ENCODE measurements at regions not wholly inside any gene's neighbourhood (a gene's known extent, or its start where the extent isn't known, plus 50 kb on each side); places are given as distances from the start of the nearest gene placed in this dataset.
"Not testable (repeated sequence)": the region's sequence is repeated elsewhere in the genome, so short reads cannot be mapped to it uniquely, and the experiment has no call there.

DNA sequence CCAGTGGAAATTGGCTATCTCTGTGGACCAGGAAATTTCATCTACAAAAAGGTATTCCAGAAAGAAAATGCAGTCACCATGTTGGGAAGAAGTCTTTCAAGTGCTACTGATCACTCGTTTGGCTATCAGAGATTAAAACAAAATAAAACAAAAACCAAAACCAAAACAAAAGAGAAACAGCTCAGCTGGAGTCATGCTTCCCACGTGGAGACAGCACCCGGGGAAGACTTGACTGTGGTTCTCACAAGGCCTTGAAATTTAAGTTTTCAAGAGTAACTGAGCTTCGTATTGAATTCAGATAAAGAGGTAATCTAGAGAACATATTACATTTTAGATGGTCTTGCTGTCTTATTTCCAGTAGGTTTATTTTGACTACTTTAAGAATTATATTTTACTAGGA is 2264.5 kb downstream of the ARAP2 start:
- H3K36me3 Mint-ChIP-seq (ENCODE audit: low read depth); H3K9me3 Mint-ChIP-seq; H3K27ac Mint-ChIP-seq; H3K27me3 Mint-ChIP-seq; intact Hi-C loops (cut with micrococcal nuclease); H3K4me3 Mint-ChIP-seq; H3K4me1 Mint-ChIP-seq (ENCODE audit: low read depth): not testable (repeated sequence)

DNA sequence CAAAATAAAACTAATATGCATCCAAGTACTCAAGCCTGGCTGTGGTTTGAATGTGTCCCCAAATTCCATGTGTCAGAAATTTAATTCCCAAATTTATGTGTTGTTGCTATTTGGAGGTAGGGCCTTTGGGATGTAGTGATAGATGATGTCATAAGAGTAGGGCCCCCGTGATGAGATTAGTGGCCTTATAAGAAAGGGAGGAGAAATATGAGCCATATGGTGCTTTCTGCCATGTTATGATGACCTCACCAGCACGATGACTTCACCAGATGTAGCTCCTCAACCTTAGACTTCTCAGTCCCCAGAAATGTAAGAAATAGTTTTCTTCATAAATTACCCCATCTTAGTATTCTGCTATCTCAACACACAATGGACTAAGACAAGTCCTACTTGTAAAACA is 2264.0 kb downstream of the ARAP2 start:
- no peak overlapping the region for H3K27ac Mint-ChIP-seq
- H3K36me3 Mint-ChIP-seq (ENCODE audit: low read depth) = no peaks in the 10 kb centered on the region
- H3K27me3 Mint-ChIP-seq = no peaks in the 10 kb centered on the region
- intact Hi-C loops (cut with micrococcal nuclease) = no loop called here
- H3K9me3 Mint-ChIP-seq = peaks cover 4% of the 10 kb centered on the region
- no peaks in the 10 kb centered on the region for H3K4me1 Mint-ChIP-seq (ENCODE audit: low read depth)
- no peak overlapping the region for H3K4me3 Mint-ChIP-seq

DNA sequence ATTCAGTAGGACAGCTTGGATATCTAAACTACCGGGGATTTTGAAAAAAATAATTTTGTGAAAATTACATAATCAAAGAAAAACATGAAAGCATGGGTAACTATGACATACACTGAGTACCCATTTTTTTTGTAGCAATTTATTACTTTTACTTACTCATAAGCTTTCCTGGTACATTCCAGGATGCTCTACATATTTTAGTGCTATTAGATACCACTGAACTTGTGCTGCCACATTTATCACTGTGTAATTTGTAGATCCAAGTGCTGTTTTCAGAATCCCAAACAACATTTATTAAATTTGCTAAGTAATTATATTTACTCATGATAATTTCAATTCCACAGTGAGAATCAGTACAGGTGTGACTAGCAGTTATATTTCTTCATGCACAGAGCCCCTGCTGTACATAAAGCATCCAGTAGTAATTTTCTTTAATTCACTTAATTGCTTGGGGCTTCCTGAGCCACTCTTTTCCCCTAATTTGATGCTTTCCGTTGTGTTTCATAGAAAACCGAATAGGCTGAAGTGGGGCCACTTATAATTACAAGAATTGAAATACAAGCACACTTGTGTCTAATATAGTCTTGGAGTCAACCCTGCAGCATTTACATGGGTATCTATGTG is 2254.4 kb downstream of the ARAP2 start:
- H3K27me3 Mint-ChIP-seq = no peaks in the 10 kb centered on the region
- no peak overlapping the region for H3K27ac Mint-ChIP-seq
- H3K4me3 Mint-ChIP-seq = no peak overlapping the region
- H3K9me3 Mint-ChIP-seq = no peaks in the 10 kb centered on the region
- no peaks in the 10 kb centered on the region for H3K4me1 Mint-ChIP-seq (ENCODE audit: low read depth)
- intact Hi-C loops (cut with micrococcal nuclease) = no loop called here
- no peaks in the 10 kb centered on the region for H3K36me3 Mint-ChIP-seq (ENCODE audit: low read depth)

DNA sequence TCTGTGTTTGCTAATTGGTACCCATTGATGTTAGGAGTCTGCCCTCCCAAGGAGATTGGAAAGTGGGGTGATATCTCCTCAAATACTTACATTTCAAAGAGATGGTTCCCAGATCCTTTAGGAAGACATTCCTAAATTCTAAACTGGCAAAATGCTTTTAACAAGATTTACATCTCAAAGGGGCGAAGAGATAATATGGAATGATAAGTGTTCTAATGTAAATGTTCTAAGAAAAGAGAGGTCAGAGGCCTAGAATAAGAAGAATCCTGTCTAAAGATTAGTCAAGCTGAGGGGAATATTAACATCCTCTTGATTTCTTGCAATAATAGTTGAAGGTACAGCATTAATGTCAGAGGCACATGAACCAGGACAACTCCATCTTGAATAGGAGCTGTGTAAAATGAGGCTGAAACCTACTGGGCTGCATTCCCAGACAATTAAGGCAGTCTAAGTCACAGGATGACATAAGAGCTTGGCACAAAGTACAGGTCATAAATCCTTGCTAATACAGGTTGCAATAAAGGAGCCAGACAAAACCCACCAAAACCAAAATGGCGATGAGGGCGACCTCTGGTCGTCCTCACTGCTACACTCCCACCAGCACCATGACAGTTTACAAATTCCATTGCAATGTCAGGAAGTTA is 2248.1 kb downstream of the ARAP2 start:
- Mint-ChIP-seq H3K27me3 (no peaks in the 10 kb centered on the region), H3K27ac (no peak overlapping the region), H3K36me3 (ENCODE audit: low read depth) (no peaks in the 10 kb centered on the region), H3K4me3 (no peak overlapping the region), H3K9me3 (peaks cover 16% of the 10 kb centered on the region), H3K4me1 (ENCODE audit: low read depth) (no peaks in the 10 kb centered on the region)
- intact Hi-C loops (cut with micrococcal nuclease) = no loop called here

DNA sequence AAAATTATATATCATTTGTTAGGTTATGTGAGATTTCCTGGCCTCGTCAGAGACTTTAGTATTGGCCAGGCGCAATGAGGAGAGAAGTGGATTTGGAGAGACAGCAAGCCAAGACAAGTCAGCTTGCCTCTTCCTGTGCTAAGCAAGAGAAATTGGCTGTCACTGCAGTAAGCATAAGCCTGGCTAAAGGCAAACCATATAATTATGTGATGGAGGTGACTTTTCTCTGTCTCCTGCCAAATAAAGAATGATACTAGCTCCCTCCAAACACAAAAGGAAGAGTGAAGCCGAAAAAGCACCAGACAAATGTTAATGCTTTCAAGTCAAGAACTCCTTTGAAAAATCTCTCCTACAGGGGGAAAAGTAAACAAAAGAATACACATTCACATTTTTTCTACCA is 2246.0 kb downstream of the ARAP2 start:
- H3K4me1 Mint-ChIP-seq (ENCODE audit: low read depth) = no peaks in the 10 kb centered on the region
- intact Hi-C loops (cut with micrococcal nuclease) = no loop called here
- no peaks in the 10 kb centered on the region for H3K36me3 Mint-ChIP-seq (ENCODE audit: low read depth)

DNA sequence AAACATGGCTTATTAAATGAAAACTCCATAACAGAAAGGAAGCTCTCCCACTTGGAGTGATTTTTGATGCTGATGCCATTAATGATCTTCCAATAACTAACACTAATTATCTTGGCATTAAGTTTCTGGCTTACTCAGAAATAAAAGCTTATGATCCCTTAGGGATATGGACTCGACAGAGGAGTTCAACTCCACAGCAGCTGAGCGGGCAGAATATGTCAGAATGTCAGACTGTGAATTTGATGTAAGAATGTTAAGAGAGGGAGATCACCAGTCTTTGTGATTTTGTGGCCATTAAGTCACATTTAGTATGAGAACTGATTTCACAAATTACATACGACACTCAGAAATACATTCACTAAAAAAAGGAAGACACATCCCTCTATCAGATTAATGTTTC is 2244.0 kb downstream of the ARAP2 start:
- Mint-ChIP-seq H3K27ac (no peak overlapping the region), H3K36me3 (ENCODE audit: low read depth) (no peaks in the 10 kb centered on the region), H3K9me3 (peaks cover 15% of the 10 kb centered on the region), H3K27me3 (no peaks in the 10 kb centered on the region), H3K4me1 (ENCODE audit: low read depth) (no peaks in the 10 kb centered on the region), H3K4me3 (no peak overlapping the region)
- intact Hi-C loops (cut with micrococcal nuclease) = no loop called here

More for the DNA sequence above, 2246.0 kb downstream of the ARAP2 start:
- Mint-ChIP-seq H3K27ac (no peak overlapping the region), H3K9me3 (peaks cover 16% of the 10 kb centered on the region), H3K27me3 (no peaks in the 10 kb centered on the region), H3K4me3 (no peak overlapping the region)

DNA sequence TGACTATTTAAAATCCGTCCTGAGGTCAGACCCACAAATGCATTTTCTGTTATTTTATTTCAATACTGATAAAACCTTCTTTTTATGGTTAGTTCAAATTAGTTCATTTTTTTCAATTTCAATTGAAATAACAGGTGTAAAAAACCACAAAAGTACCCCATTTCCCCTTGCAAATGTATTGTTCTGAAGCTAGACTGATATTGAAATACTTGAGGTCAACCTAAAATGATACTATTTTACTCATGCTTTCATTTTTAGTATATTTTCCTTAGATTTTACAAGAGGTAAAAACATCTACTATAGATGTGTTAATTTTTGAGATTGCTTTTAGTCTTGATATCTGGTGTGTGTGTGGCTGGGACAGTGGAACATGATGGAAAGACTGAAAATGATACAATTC is 2237.8 kb downstream of the ARAP2 start:
- H3K27me3 Mint-ChIP-seq; H3K4me3 Mint-ChIP-seq; H3K9me3 Mint-ChIP-seq; H3K36me3 Mint-ChIP-seq (ENCODE audit: low read depth); H3K27ac Mint-ChIP-seq; H3K4me1 Mint-ChIP-seq (ENCODE audit: low read depth); intact Hi-C loops (cut with micrococcal nuclease): not testable (repeated sequence)

DNA sequence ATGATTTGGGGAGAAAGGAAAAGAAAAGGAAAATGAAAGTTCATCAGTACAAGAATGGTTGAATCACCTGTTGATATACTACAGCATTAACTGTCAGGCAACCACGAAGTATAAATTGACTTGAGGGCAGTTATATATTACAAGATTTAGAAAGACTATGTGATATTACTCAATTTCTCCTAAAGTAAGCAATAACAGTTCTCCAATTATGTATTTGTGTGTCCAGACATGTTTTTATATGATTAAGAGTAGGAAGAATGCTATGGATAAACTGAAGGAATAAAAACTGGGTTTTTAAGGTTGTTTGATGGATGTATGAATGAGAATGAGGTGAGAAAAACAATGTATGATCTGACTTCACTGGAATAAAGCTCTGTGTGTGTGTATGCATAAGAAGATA is 2234.4 kb downstream of the ARAP2 start:
- intact Hi-C loops (cut with micrococcal nuclease) = no loop called here
- no peaks in the 10 kb centered on the region for H3K27me3 Mint-ChIP-seq
- H3K4me1 Mint-ChIP-seq (ENCODE audit: low read depth) = no peaks in the 10 kb centered on the region
- no peak overlapping the region for H3K4me3 Mint-ChIP-seq
- H3K27ac Mint-ChIP-seq = no peak overlapping the region
- H3K9me3 Mint-ChIP-seq = no peaks in the 10 kb centered on the region
- no peaks in the 10 kb centered on the region for H3K36me3 Mint-ChIP-seq (ENCODE audit: low read depth)

DNA sequence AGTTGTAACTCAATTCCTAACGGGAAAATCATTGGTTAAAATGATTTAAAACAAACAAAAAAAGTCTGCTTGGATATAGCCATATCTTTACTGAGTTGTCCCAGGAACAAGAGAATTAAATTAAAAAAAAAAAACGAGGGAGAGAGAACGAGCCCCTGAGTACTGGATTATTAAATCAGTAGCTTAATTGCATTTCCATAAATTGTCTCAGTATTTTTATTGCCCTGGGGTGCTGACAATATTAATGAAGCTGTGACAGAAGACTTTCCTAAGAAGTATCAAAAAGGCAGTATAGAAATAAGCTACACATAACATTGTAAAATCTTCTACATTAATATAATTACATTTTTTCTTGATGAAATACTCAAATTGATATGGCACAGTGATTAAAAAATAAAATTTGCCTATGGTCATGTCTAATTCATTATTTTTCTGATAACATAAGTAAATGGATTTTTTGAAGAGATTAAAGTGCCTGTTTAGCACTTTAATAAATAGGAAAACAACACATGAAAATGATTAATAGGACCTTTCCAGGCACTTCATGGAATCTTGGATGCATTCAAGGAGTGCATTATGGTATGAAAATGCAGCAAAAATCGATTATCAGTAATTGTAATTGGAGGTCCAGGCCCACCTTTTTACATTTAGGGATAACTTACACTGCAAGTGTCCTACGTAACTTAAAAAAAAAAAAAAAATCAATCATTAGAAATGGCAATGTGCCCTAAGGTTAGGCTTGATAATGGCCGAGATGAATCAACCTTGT is 2233.4 kb downstream of the ARAP2 start:
- H3K9me3 Mint-ChIP-seq = no peaks in the 10 kb centered on the region
- H3K27ac Mint-ChIP-seq = no peak overlapping the region
- intact Hi-C loops (cut with micrococcal nuclease) = no loop called here
- H3K4me1 Mint-ChIP-seq (ENCODE audit: low read depth) = no peaks in the 10 kb centered on the region
- no peaks in the 10 kb centered on the region for H3K36me3 Mint-ChIP-seq (ENCODE audit: low read depth)
- no peak overlapping the region for H3K4me3 Mint-ChIP-seq
- no peaks in the 10 kb centered on the region for H3K27me3 Mint-ChIP-seq

DNA sequence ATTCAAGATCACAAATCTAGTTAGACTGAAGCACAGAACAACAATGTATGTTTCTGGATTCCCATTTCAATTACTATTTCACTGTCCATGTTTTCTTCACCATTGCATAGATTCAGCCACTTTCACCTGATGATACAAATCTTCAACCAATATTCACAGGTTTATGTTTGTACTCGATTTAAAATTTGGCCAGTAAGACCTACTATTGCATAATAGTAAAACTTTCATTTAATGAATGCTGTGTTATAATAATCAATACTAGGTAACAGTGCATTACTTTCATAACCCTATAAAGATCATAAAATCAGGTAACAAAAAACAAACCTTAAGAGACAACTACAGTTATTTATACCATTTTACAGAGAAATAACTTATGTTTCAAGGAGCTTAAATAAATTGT is 2209.1 kb downstream of the ARAP2 start:
- Mint-ChIP-seq H3K4me1 (ENCODE audit: low read depth) (no peaks in the 10 kb centered on the region), H3K4me3 (no peak overlapping the region), H3K9me3 (no peaks in the 10 kb centered on the region), H3K27ac (no peak overlapping the region), H3K27me3 (no peaks in the 10 kb centered on the region), H3K36me3 (ENCODE audit: low read depth) (no peaks in the 10 kb centered on the region)
- intact Hi-C loops (cut with micrococcal nuclease) = no loop called here

DNA sequence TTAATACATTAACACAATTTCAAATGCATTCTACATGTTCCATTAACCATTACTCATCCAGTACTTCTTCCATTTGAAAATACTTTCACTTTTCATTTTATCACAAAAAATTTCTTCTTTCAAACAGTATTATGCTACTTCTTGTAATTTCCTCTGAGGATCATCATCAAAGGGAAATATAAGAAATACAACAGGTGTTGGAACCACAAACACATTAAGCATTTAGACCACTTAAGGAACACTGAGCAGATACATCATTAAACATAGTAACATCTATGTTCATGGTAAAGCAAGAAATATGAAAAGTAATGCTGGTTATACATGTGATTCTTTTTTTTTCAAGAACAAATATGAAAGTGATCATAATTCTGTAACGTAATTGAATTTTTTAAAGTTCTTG is 2207.0 kb downstream of the ARAP2 start:
- H3K9me3 Mint-ChIP-seq = no peaks in the 10 kb centered on the region
- no peaks in the 10 kb centered on the region for H3K4me1 Mint-ChIP-seq (ENCODE audit: low read depth)
- intact Hi-C loops (cut with micrococcal nuclease) = no loop called here
- H3K36me3 Mint-ChIP-seq (ENCODE audit: low read depth) = no peaks in the 10 kb centered on the region
- no peak overlapping the region for H3K4me3 Mint-ChIP-seq
- no peak overlapping the region for H3K27ac Mint-ChIP-seq
- no peaks in the 10 kb centered on the region for H3K27me3 Mint-ChIP-seq

DNA sequence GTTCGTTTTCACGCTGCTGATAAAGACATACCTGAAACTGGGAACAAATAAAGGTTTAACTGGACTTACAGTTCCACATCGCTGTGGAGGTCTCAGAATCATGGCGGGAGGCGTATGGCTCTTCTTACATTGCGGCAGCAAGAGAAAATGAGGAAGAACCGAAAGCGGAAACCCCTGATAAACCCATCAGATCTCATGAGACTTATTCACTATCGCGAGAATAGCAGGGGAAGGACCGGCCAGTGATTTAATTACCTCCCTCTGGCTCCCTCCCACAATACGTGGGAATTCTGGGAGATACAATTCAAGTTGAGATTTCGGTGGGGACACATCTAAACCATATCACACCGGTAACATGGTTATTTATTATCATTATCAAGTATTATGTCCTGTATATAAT is 2204.5 kb downstream of the ARAP2 start:
- Mint-ChIP-seq H3K9me3 (no peaks in the 10 kb centered on the region), H3K27me3 (no peaks in the 10 kb centered on the region), H3K27ac (no peak overlapping the region), H3K36me3 (ENCODE audit: low read depth) (no peaks in the 10 kb centered on the region), H3K4me3 (no peak overlapping the region), H3K4me1 (ENCODE audit: low read depth) (no peaks in the 10 kb centered on the region)
- intact Hi-C loops (cut with micrococcal nuclease) = no loop called here

DNA sequence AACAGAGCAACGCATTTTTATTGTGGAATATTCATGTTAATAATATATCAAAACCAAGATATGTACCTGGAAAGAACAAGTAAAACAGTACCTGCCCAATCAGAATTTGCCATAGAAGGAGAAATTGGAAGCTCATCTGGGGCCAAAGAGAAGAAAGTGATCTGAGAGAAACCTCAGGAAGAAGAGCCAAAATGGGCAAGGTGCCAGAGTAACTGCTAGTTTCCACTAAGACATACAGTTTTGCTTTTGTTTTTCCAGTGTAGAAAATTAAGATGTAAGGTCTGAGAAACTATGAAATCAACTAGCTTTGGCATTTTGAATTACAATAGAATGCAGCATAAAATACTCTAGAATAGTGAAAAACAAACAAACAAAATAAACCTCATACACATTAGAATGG is 2201.2 kb downstream of the ARAP2 start:
- Mint-ChIP-seq H3K4me1 (ENCODE audit: low read depth) (no peaks in the 10 kb centered on the region), H3K36me3 (ENCODE audit: low read depth) (no peaks in the 10 kb centered on the region), H3K27ac (no peak overlapping the region), H3K9me3 (no peaks in the 10 kb centered on the region), H3K4me3 (no peak overlapping the region), H3K27me3 (no peaks in the 10 kb centered on the region)
- intact Hi-C loops (cut with micrococcal nuclease) = no loop called here

DNA sequence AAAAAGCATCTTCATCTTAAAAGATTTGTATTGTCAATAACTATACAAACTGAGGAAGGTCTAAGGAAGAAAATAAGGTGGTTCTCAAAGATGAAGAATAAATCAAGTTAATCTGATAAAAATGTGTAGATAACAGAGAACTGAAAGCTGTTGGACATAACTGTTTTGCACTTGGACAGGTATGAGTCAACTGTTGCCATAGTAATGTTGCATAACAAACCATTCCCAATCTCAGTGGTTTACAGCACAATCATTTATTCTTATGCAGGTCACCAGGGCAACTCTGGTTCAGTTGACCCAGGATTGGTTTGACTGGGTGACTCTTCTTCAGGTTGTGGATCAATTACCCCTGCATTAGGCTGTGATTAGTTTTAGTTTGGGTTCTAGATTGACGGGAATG is 2197.7 kb downstream of the ARAP2 start:
- no peaks in the 10 kb centered on the region for H3K36me3 Mint-ChIP-seq (ENCODE audit: low read depth)
- H3K4me3 Mint-ChIP-seq = no peak overlapping the region
- H3K27me3 Mint-ChIP-seq = no peaks in the 10 kb centered on the region
- H3K9me3 Mint-ChIP-seq = no peaks in the 10 kb centered on the region
- no peaks in the 10 kb centered on the region for H3K4me1 Mint-ChIP-seq (ENCODE audit: low read depth)
- intact Hi-C loops (cut with micrococcal nuclease) = no loop called here
- H3K27ac Mint-ChIP-seq = no peak overlapping the region
